HEK293 (cell line): ENCODE measurements at regions not wholly inside any gene's neighbourhood (a gene's known extent, or its start where the extent isn't known, plus 50 kb on each side); places are given as distances from the start of the nearest gene placed in this dataset.

ENCODE experiments used
- CTCF ChIP-seq: fragments of 450-650 bp; formaldehyde crosslinking; IDR thresholded peaks from 2 replicates; pipeline ENCODE4 v1.5.1; 2016; ENCODE audit warnings: missing biosample characterization, missing genetic modification characterization
- ZBTB8A ChIP-seq: fragments of 450-650 bp; formaldehyde crosslinking; IDR thresholded peaks from 2 replicates; pipeline ENCODE4 v1.5.1; 2016; ENCODE audit warnings: missing biosample characterization, missing genetic modification characterization
- ZNF121 ChIP-seq: fragments of 450-650 bp; formaldehyde crosslinking; IDR thresholded peaks from 2 replicates; pipeline ENCODE4 v1.5.1; 2016; ENCODE audit warnings: missing biosample characterization, missing genetic modification characterization
- ZNF549 ChIP-seq: fragments of 450-650 bp; IDR thresholded peaks from 2 replicates; pipeline ENCODE4 v1.5.1; 2018; ENCODE audit warnings: missing biosample characterization, missing genetic modification characterization, mild to moderate bottlenecking, inconsistent platforms, moderate library complexity

GRCh38 chr16:85491798-85492294, 121.3 kb upstream of the GSE1 start:
- no peak for TF ChIP-seq ZBTB8A
- no peak for TF ChIP-seq ZNF121 (tag by site-specific recombination)
- no peak for TF ChIP-seq CTCF (tag by site-specific recombination)
- TF ChIP-seq ZNF549 (tag by site-specific recombination): no peak
